ENCODE measurements at regions not wholly inside any gene's neighbourhood (a gene's known extent, or its start where the extent isn't known, plus 50 kb on each side); places are given as distances from the start of the nearest gene placed in this dataset.

DNA sequence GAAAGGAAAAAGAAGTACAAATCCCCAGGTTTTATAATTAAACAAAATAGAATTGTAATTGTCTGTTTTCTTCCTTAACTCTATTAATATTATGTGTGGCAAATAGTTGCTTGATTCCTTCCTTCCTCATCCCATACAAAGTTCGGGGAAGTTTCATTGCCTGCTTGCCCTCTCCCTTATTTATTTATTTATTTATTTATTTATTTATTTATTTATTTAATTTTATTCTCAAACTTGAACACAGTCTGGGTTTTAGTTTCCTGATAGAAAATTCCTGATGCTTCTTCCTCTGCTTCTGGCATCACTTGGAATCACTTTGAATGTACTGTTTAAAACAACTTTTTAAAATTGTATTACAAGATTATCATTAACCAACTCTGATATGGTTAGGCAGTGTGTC, 145.8 kb upstream of the SOX5 start:
- Histone ChIP-seq H2BK15ac (ENCODE audit: low read depth, low read length) (no peak overlapping the region), H2AK9ac (replicated peaks; ENCODE audit: low read depth, low read length, poor library complexity) (no peak overlapping the region), H2AK5ac (ENCODE audit: low read depth, low read length) (no peak overlapping the region), H4K20me1 (ENCODE audit: insufficient read depth, low read length) (no peaks in the 10 kb centered on the region), H3K56ac (ENCODE audit: extremely low read depth, insufficient read depth, low read length) (no peak overlapping the region), H3K36me3 (ENCODE audit: control insufficient read depth, insufficient read depth, low read length) (no peaks in the 10 kb centered on the region), H3K18ac (ENCODE audit: low read depth, low read length) (no peak overlapping the region), H2AFZ (replicated peaks; ENCODE audit: low read length, poor library complexity) (no peak overlapping the region), H3K79me1 (ENCODE audit: low read depth in 1 of 2, low read length in 2 of 2) (no peaks in the 10 kb centered on the region), H3K23ac (ENCODE audit: low read depth, low read length) (no peak overlapping the region), H3K9ac (ENCODE audit: low read depth, low read length) (no peak overlapping the region), H3K9me1 (ENCODE audit: insufficient read depth, low read length) (no peaks in the 10 kb centered on the region), H3K4me3 (ENCODE audit: insufficient read depth, low read depth, low read length) (no peak overlapping the region), H2BK5ac (ENCODE audit: low read depth, low read length, poor library complexity, severe bottlenecking) (no peak overlapping the region), H3K4me1 (ENCODE audit: control insufficient read depth, insufficient read depth, low read length) (peaks cover 3% of the 10 kb centered on the region), H3K9me3 (ENCODE audit: control insufficient read depth, insufficient read depth, low read length) (no peaks in the 10 kb centered on the region), H4K91ac (ENCODE audit: insufficient read depth, low read depth, low read length) (no peak overlapping the region), H3K14ac (replicated peaks; ENCODE audit: low read depth, low read length) (no peak overlapping the region), H3K4me2 (ENCODE audit: low read depth, low read length) (no peak overlapping the region), H3K27ac (ENCODE audit: insufficient read depth, low read length) (no peak overlapping the region), H3K27me3 (ENCODE audit: control insufficient read depth, insufficient read depth, low read length) (no peaks in the 10 kb centered on the region), H4K5ac (ENCODE audit: low read depth, low read length) (no peak overlapping the region), H3K4ac (ENCODE audit: low read depth, low read length) (no peak overlapping the region), H2BK20ac (ENCODE audit: low read depth, low read length) (no peak overlapping the region), H2BK120ac (ENCODE audit: low read depth, low read length) (no peak overlapping the region), H4K8ac (ENCODE audit: low read depth in 2 of 2, low read length in 2 of 2) (no peak overlapping the region)
- intact Hi-C loops (cut with micrococcal nuclease) (no loop called here), in situ Hi-C loops (cut with MboI; ENCODE audit: low sequenced_read_pairs) (no loop called here), dilution Hi-C loops (cut with HindIII; ENCODE audit: low sequenced_read_pairs, unreplicated experiment) (no loop called here)
- ChIA-PET POLR2A (ENCODE audit: unreplicated experiment) (no interaction called here), CTCF (no interaction called here)
- no TSS peak for BruUV-seq (replicated peaks)
- TF ChIP-seq, protein P1, sequence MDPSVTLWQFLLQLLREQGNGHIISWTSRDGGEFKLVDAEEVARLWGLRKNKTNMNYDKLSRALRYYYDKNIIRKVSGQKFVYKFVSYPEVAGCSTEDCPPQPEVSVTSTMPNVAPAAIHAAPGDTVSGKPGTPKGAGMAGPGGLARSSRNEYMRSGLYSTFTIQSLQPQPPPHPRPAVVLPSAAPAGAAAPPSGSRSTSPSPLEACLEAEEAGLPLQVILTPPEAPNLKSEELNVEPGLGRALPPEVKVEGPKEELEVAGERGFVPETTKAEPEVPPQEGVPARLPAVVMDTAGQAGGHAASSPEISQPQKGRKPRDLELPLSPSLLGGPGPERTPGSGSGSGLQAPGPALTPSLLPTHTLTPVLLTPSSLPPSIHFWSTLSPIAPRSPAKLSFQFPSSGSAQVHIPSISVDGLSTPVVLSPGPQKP (IDR thresholded peaks at IDR 0.05; ENCODE audit: borderline replicate concordance, low read depth, low read length): no peak
- TF ChIP-seq BHLHE40 (IDR thresholded peaks at IDR 0.05; ENCODE audit: low read depth, low read length) (no peak), CEBPB (IDR thresholded peaks at IDR 0.05; ENCODE audit: low read depth, low read length) (no peak), SMC3 (IDR thresholded peaks at IDR 0.05; ENCODE audit: low read depth, low read length) (no peak), POLR2A (IDR thresholded peaks at IDR 0.05; ENCODE audit: low read depth, low read length) (no peak), RCOR1 (IDR thresholded peaks at IDR 0.05; ENCODE audit: insufficient replicate concordance, low read length) (no peak), RFX5 (IDR thresholded peaks at IDR 0.05; ENCODE audit: low read depth, low read length) (no peak), CHD1 (IDR thresholded peaks at IDR 0.05; ENCODE audit: low read depth, low read length) (no peak), MXI1 (IDR thresholded peaks at IDR 0.05; ENCODE audit: borderline replicate concordance, low read depth, low read length) (no peak), FOS (IDR thresholded peaks at IDR 0.05; ENCODE audit: low read depth, low read length) (no peak), MAZ (IDR thresholded peaks at IDR 0.05; ENCODE audit: borderline replicate concordance, low read depth, low read length) (no peak)
- TF ChIP-seq, protein P2, sequence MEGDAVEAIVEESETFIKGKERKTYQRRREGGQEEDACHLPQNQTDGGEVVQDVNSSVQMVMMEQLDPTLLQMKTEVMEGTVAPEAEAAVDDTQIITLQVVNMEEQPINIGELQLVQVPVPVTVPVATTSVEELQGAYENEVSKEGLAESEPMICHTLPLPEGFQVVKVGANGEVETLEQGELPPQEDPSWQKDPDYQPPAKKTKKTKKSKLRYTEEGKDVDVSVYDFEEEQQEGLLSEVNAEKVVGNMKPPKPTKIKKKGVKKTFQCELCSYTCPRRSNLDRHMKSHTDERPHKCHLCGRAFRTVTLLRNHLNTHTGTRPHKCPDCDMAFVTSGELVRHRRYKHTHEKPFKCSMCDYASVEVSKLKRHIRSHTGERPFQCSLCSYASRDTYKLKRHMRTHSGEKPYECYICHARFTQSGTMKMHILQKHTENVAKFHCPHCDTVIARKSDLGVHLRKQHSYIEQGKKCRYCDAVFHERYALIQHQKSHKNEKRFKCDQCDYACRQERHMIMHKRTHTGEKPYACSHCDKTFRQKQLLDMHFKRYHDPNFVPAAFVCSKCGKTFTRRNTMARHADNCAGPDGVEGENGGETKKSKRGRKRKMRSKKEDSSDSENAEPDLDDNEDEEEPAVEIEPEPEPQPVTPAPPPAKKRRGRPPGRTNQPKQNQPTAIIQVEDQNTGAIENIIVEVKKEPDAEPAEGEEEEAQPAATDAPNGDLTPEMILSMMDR (conservative IDR thresholded peaks at IDR 0.05; ENCODE audit: low read depth, low read length): no peak
- no peak for ATAC-seq (ENCODE audit: low read depth)
- no peak for DNase-seq
- no CpG with 5 or more reads among the region's 1 CpG for WGBS, 2 experiments (ENCODE audit: extremely low coverage in 2 of 2, insufficient read length in 1 of 2)

Data from IMR-90 (cell line).